GM19023 (cell line): ENCODE measurements at regions not wholly inside any gene's neighbourhood (a gene's known extent, or its start where the extent isn't known, plus 50 kb on each side); places are given as distances from the start of the nearest gene placed in this dataset.

ENCODE experiments used
- ATAC-seq: cut with Tn5 transposase; IDR thresholded peaks from one replicate; pipeline ENCODE4 v1.9.1; 2021; ENCODE audit warnings: mild to moderate bottlenecking, moderate library complexity; ENCODE audit not compliant: unreplicated experiment

DNA sequence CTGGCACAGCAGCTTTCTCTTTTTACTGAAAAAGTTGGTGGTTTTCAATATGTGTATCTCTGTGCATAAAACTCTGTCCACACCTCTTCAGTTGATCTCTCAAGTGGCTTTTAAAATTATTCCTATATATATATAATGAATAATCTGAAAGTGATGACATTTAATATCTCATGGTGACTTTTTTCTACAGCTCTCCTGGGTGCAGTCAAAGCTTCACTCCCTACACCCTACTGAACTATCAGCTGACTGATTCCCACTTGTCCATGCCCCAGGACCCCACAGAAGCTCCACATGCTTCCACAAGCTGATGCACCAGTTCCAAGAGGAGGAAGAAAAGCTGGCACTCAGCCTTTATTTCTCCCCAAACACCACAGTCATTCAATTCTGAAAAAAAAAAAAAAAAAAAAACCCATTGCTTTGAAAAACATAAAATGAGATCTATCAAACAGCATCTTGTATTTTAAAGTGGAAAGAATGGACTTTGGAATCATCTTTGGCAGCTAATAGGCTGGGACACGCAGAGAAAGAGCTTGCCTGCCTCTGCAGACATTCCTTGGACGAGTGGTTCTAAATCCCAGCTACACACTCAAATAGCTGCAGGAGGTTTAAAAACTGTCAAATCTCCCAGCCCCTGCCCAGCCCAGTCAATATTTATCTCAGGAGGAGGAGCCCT, 75.3 kb upstream of the GDF10 start:
- ATAC-seq = no peak

GRCh38 chr10:47225219-47225927, 74.6 kb upstream of the GDF10 start:
- ATAC-seq = no peak

GRCh38 chr10:47225928-47226645, 73.9 kb upstream of the GDF10 start:
- ATAC-seq = no peak

DNA sequence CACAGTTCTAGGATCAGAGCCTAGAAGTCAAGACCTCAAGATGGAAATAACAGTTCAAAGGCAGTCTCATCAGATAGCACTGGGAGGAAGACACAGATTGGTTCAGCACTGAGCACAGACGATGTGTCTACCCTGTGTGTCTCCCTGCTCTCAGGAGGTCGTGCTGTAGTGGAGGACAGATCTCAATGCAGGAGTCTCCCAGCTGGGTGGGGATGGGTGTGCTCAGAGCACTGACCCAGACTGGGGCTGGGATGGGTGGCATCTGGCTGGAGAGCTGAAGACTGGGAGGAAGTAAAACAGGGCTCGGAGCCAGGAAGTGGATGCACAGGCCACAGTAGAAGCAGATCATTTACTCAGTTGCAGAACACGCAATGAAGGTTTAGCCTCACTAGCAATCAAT, 69.5 kb upstream of the GDF10 start:
- no peak for ATAC-seq

- no peak for ATAC-seq
Observed at GRCh38 chr10:47230957-47231356, 69.0 kb upstream of the GDF10 start.

GRCh38 chr10:47231414-47231813, 68.6 kb upstream of the GDF10 start:
- ATAC-seq = no peak

- no peak for ATAC-seq
Observed at GRCh38 chr10:47233631-47234030, 66.4 kb upstream of the GDF10 start.

- ATAC-seq = no peak
Observed at GRCh38 chr10:47235484-47235883, 64.5 kb upstream of the GDF10 start.

GRCh38 chr10:47237316-47238260, 62.4 kb upstream of the GDF10 start:
- ATAC-seq = no peak

GRCh38 chr10:47238331-47239095, 61.5 kb upstream of the GDF10 start:
- ATAC-seq = no peak

DNA sequence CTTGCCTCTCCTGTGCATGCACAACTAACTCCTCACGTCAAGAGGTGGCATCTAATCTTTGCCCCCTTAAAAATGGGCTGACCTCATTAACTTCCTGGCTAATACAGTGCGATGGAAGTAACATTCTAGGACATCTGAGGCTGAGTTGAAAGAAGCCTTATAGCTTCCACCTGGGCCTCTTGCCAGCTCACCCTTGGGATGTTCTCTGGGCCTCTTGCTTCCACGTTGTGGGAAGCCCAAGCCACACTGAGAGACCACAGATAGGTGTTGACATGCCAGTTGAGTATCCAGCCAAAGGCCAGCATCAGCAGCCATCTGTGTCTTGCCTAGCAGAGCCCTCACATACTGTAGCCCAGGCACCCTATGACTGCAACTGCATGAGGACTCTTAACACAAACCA, 60.8 kb upstream of the GDF10 start:
- no peak for ATAC-seq

- no peak for ATAC-seq
Observed at GRCh38 chr10:47240173-47240572, 59.8 kb upstream of the GDF10 start.

DNA sequence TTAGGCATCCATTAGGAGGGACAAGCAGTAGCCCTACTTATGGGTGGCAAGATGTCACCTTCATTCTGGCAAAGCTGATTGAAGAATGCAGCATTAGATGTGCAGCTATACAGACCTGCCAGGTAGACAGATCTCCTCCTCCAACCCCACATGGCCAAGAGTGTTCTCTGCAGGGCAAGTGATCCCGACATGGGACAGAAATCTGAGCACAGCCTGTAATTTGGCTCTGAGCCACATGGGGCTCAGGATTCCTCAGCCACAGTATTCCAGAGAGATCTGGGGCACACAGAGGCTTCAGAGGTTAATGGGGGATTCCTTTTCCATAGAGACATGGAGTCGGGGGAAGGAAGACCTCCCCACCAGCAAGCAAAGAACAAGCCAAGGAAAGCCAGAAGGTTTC, 58.7 kb upstream of the GDF10 start:
- ATAC-seq = no peak

- ATAC-seq = no peak
Observed at GRCh38 chr10:47241946-47242867, 57.8 kb upstream of the GDF10 start.

- no peak for ATAC-seq
Observed at GRCh38 chr10:47243356-47243755, 56.6 kb upstream of the GDF10 start.

- ATAC-seq = no peak
Observed at GRCh38 chr10:47243791-47244190, 56.2 kb upstream of the GDF10 start.

DNA sequence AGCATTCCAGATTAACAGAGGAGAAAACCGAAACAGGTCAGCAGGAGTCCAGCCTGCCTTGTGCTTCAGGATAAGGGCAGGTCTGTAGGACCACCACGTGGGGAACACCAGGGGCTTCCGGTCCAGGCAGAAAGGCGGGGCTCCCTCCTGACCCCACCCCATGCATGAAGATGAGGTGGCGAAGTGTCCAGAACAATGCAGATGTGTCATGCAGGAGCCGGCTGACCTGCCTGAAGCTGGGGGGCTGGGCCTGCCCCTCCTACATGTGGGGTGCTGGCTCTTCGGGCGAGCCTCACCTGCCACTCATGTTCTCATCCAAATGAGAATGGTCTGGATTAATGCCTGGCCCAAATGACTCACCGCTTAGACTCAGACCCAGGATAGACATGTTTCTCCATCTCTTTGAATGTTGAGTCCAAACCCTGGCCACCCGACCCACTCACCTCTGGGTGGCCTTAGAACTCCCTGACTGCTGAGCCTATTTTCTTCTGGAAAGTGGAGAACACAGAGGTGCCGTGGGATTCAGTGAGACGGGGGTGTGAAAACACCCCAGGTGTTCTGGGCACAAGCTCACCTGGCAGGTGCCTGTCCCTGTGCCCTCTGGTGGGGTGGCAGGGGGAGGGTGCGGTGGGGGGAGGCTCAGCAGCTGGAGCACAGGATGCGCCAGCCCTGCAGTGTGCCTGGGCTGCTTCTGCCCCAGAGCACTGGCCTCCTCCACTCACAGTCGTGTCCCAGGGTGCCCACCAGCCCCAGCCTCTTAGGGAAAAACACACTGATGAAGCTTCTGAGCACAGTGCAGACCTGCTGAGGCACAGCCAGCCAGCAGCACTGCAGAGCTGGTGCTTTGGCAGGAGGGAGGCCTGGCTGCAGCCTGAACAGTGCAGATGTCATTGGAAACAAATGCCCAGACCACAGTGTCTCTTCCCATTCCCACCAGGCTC, 55.2 kb upstream of the GDF10 start:
- no peak for ATAC-seq

- no peak for ATAC-seq
Observed at GRCh38 chr10:47245731-47246350, 54.2 kb upstream of the GDF10 start.
